Astrocyte of the cerebellum (primary cell): ENCODE measurements at regions not wholly inside any gene's neighbourhood (a gene's known extent, or its start where the extent isn't known, plus 50 kb on each side); places are given as distances from the start of the nearest gene placed in this dataset.

Source experiments
- DNase-seq: peaks from one replicate; pipeline ENCODE4 v3.0.0-alpha.2; 2011; ENCODE audit warnings: low read depth
- H3K4me3 ChIP-seq: 2 replicates; pipeline ENCODE4 v1.5.1; 2011; ENCODE audit warnings: mild to moderate bottlenecking, low read depth, low read length, moderate library complexity
- CTCF ChIP-seq: IDR thresholded peaks from 2 replicates; pipeline ENCODE4 v1.5.1; 2012; ENCODE audit warnings: low read length, low read depth, moderate library complexity, mild to moderate bottlenecking; ENCODE audit errors: missing control alignments
- in situ Hi-C: cut with HindIII; loops from 2 replicates; pipeline ENCODE4 v1.10.0; 2017; ENCODE audit warnings: low sequenced_read_pairs

DNA sequence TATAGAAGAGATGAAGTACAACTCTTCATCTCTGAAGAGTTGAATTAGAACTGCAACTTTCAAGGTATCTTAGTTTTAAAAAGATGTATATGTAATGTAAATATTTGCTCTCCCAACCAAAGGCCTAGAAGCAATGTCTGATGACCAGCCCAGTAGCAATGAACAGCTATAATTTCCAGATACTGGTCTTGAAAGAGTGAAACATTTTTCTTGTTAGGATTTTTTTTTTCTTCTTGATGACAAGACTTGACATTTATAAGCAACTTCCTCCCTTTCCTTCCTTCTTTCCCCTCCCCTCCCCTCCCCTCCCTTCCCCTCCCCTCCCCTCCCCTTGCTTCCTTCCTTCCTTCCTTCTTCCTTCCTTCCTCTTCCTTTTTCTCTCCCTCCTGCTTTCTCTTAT is 423.4 kb downstream of the ZIC1 start:
- DNase-seq: no peak
- no peak overlapping the region for H3K4me3 ChIP-seq
- in situ Hi-C loops: no loop called here
- no peak for TF ChIP-seq CTCF

GRCh38 chr3:147836330-147836729 is 427.2 kb downstream of the ZIC1 start:
- in situ Hi-C loops: no loop called here
- no peak overlapping the region for H3K4me3 ChIP-seq
- no peak for DNase-seq
- TF ChIP-seq CTCF: no peak

GRCh38 chr3:147838652-147839051 is 429.5 kb downstream of the ZIC1 start:
- no peak overlapping the region for H3K4me3 ChIP-seq
- no peak for DNase-seq
- TF ChIP-seq CTCF: no peak
- in situ Hi-C loops: no loop called here

DNA sequence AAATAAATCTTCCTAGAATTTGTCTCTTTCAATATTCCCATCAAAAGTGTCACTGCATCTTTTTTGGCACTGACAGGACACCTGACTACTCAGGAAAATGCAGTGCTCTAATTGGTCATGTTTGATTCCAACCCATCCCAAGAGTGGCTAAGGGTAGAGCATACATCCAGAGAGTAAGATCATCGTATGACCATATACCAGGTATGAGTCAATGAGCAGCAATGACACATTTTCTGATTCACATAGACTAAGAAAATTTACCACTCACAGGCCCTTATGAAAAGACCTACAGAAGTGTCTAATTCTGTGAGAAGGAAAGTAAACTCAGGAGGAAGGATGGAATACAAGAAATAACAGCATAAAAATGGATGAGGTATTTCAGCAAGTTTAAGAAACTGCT is 434.2 kb downstream of the ZIC1 start:
- no peak for TF ChIP-seq CTCF
- DNase-seq: no peak
- no peak overlapping the region for H3K4me3 ChIP-seq
- in situ Hi-C loops: no loop called here

GRCh38 chr3:147846293-147846692 is 437.1 kb downstream of the ZIC1 start:
- TF ChIP-seq CTCF: no peak
- no peak overlapping the region for H3K4me3 ChIP-seq
- DNase-seq: no peak
- in situ Hi-C loops: no loop called here

DNA sequence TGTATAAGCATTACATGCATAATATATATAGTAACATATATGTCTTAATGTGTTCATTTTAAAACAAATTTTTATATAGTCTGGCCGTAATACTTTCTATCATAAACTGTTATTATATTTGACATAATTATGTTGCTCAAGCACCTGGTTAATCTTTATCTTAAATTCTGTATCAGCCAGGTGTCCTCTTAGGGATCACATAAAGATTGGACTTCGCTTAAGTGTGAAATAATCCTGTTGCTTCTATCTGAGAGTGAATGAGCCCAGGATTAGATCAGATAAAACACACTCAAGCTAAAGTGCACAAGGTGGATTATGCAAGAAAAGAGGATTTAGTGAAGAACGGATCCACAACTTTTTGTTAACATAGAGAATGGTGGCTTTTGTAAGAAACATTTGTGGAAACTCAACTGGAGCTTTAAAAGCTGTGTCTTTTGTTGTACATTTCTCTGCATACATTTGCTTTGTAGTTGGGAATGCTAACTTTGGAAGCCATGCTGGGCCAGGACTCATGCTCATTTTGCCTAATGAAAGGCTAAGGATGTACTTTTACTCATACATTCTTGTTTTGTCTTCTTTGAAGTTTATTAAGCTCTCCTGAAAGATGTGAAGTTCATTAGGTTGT is 437.8 kb downstream of the ZIC1 start:
- no peak overlapping the region for H3K4me3 ChIP-seq
- no peak for DNase-seq
- no peak for TF ChIP-seq CTCF
- in situ Hi-C loops: no loop called here
